NCI-H345 treated with DMSO at 0.1 percent for 48 hours (cell line): ENCODE measurements at regions not wholly inside any gene's neighbourhood (a gene's known extent, or its start where the extent isn't known, plus 50 kb on each side); places are given as distances from the start of the nearest gene placed in this dataset.

Experiments used
- DNase-seq: peaks from one replicate; lab custom pipeline; 2025; ENCODE audit not compliant: unreplicated experiment; lab: John Stamatoyannopoulos, UW

- no peak for DNase-seq
Observed at GRCh38 chr6:102387326-102388033, 994.0 kb downstream of the GRIK2 start.

- DNase-seq = no peak
Observed at GRCh38 chr6:102381203-102381602, 987.7 kb downstream of the GRIK2 start.

- DNase-seq = no peak
Observed at GRCh38 chr6:102356170-102356569, 962.7 kb downstream of the GRIK2 start.

GRCh38 chr6:102355578-102355977, 962.1 kb downstream of the GRIK2 start:
- DNase-seq = no peak

- no peak for DNase-seq
Observed at GRCh38 chr6:102352552-102352951, 959.0 kb downstream of the GRIK2 start.

GRCh38 chr6:102344769-102345168, 951.3 kb downstream of the GRIK2 start:
- DNase-seq = no peak

- no peak for DNase-seq
Observed at GRCh38 chr6:102340311-102340710, 946.8 kb downstream of the GRIK2 start.

- no peak for DNase-seq
Observed at GRCh38 chr6:102333736-102334135, 940.2 kb downstream of the GRIK2 start.

- DNase-seq = no peak
Observed at GRCh38 chr6:102327697-102328225, 934.3 kb downstream of the GRIK2 start.

- DNase-seq = no peak
Observed at GRCh38 chr6:102313699-102314098, 920.2 kb downstream of the GRIK2 start.

GRCh38 chr6:102309700-102310099, 916.2 kb downstream of the GRIK2 start:
- DNase-seq = no peak

GRCh38 chr6:102300350-102300749, 906.8 kb downstream of the GRIK2 start:
- DNase-seq = no peak

GRCh38 chr6:102298051-102298450, 904.5 kb downstream of the GRIK2 start:
- no peak for DNase-seq
